ENCODE measurements at regions not wholly inside any gene's neighbourhood (a gene's known extent, or its start where the extent isn't known, plus 50 kb on each side); places are given as distances from the start of the nearest gene placed in this dataset.

GRCh38 chr18:22865354-22866116 is 67.6 kb upstream of the RBBP8 start:
- H3K4me1 ChIP-seq (ENCODE audit: insufficient read depth, low read length) = no peaks in the 10 kb centered on the region
- no peaks in the 10 kb centered on the region for H3K9me3 ChIP-seq (ENCODE audit: insufficient read depth, low read length, severe bottlenecking)
- no peak for TF ChIP-seq EZH2 (IDR thresholded peaks at IDR 0.05; ENCODE audit: borderline replicate concordance, low read depth, low read length, severe bottlenecking)
- TF ChIP-seq CTCF (IDR thresholded peaks at IDR 0.05; ENCODE audit: borderline replicate concordance, extremely low read depth, low read length, poor library complexity, severe bottlenecking) = no peak
- H3K4me2 ChIP-seq (ENCODE audit: insufficient read depth, low read length) = no peak overlapping the region
- no peaks in the 10 kb centered on the region for H3K79me2 ChIP-seq (ENCODE audit: insufficient read depth, low read length)
- no peak overlapping the region for H3K27ac ChIP-seq (ENCODE audit: low read length)
- no peaks in the 10 kb centered on the region for H3K36me3 ChIP-seq (ENCODE audit: insufficient read depth, low read length)
- no peak for DNase-seq
- H3K9ac ChIP-seq (ENCODE audit: low read depth, low read length) = no peak overlapping the region
- H4K20me1 ChIP-seq (ENCODE audit: insufficient read depth, low read length) = no peaks in the 10 kb centered on the region
- H3K27me3 ChIP-seq (ENCODE audit: insufficient read depth, low read length, poor library complexity) = no peaks in the 10 kb centered on the region
- no peak overlapping the region for H3K4me3 ChIP-seq (ENCODE audit: low read depth in 1 of 2, low read length in 2 of 2)
- ATAC-seq (ENCODE audit: insufficient read depth, low read depth) = no peak
- H2AFZ ChIP-seq (ENCODE audit: low read depth, low read length) = no peak overlapping the region

- H3K79me2 ChIP-seq (ENCODE audit: insufficient read depth, low read length) = no peaks in the 10 kb centered on the region
Observed at GRCh38 chr18:22868831-22869230, 64.3 kb upstream of the RBBP8 start.

GRCh38 chr18:22871809-22872525 is 61.2 kb upstream of the RBBP8 start:
- Histone ChIP-seq H2AFZ (ENCODE audit: low read depth, low read length) (no peak overlapping the region), H4K20me1 (ENCODE audit: insufficient read depth, low read length) (no peaks in the 10 kb centered on the region), H3K4me2 (ENCODE audit: insufficient read depth, low read length) (no peak overlapping the region), H3K36me3 (ENCODE audit: insufficient read depth, low read length) (no peaks in the 10 kb centered on the region), H3K4me3 (ENCODE audit: low read depth in 1 of 2, low read length in 2 of 2) (no peak overlapping the region), H3K27ac (ENCODE audit: low read length) (no peak overlapping the region), H3K9me3 (ENCODE audit: insufficient read depth, low read length, severe bottlenecking) (no peaks in the 10 kb centered on the region), H3K27me3 (ENCODE audit: insufficient read depth, low read length, poor library complexity) (no peaks in the 10 kb centered on the region), H3K9ac (ENCODE audit: low read depth, low read length) (no peak overlapping the region), H3K4me1 (ENCODE audit: insufficient read depth, low read length) (no peaks in the 10 kb centered on the region), H3K79me2 (ENCODE audit: insufficient read depth, low read length) (no peaks in the 10 kb centered on the region)
- no peak for TF ChIP-seq EZH2 (IDR thresholded peaks at IDR 0.05; ENCODE audit: borderline replicate concordance, low read depth, low read length, severe bottlenecking)
- no peak for TF ChIP-seq CTCF (IDR thresholded peaks at IDR 0.05; ENCODE audit: borderline replicate concordance, extremely low read depth, low read length, poor library complexity, severe bottlenecking)
- DNase-seq (no peak), ATAC-seq (ENCODE audit: insufficient read depth, low read depth) (no peak)

More at GRCh38 chr18:22868831-22869230, 64.3 kb upstream of the RBBP8 start:
- no peak for TF ChIP-seq CTCF (IDR thresholded peaks at IDR 0.05; ENCODE audit: borderline replicate concordance, extremely low read depth, low read length, poor library complexity, severe bottlenecking)
- no peak for TF ChIP-seq EZH2 (IDR thresholded peaks at IDR 0.05; ENCODE audit: borderline replicate concordance, low read depth, low read length, severe bottlenecking)
- no peaks in the 10 kb centered on the region for H3K9me3 ChIP-seq (ENCODE audit: insufficient read depth, low read length, severe bottlenecking)
- no peak overlapping the region for H3K4me3 ChIP-seq (ENCODE audit: low read depth in 1 of 2, low read length in 2 of 2)
- no peak overlapping the region for H3K4me2 ChIP-seq (ENCODE audit: insufficient read depth, low read length)
- no peak for DNase-seq
- H3K9ac ChIP-seq (ENCODE audit: low read depth, low read length) = no peak overlapping the region
- H3K27ac ChIP-seq (ENCODE audit: low read length) = no peak overlapping the region
- no peak for ATAC-seq (ENCODE audit: insufficient read depth, low read depth)
- no peaks in the 10 kb centered on the region for H4K20me1 ChIP-seq (ENCODE audit: insufficient read depth, low read length)
- H3K27me3 ChIP-seq (ENCODE audit: insufficient read depth, low read length, poor library complexity) = no peaks in the 10 kb centered on the region
- no peak overlapping the region for H2AFZ ChIP-seq (ENCODE audit: low read depth, low read length)
- no peaks in the 10 kb centered on the region for H3K36me3 ChIP-seq (ENCODE audit: insufficient read depth, low read length)
- no peaks in the 10 kb centered on the region for H3K4me1 ChIP-seq (ENCODE audit: insufficient read depth, low read length)

Measured in DND-41 (cell line).